ENCODE measurements at regions not wholly inside any gene's neighbourhood (a gene's known extent, or its start where the extent isn't known, plus 50 kb on each side); places are given as distances from the start of the nearest gene placed in this dataset.

GRCh38 chr5:63233911-63234310 is 655.3 kb downstream of the LRRC70 start:
- H3K4me1 ChIP-seq (ENCODE audit: low read length) = peaks cover 3% of the 10 kb centered on the region; the same call in 1 of the 2 replicates
- H3K4me3 ChIP-seq (ENCODE audit: low read length) = no peak overlapping the region
- H3K4me2 ChIP-seq (ENCODE audit: low read depth, low read length) = no peak overlapping the region
- no peaks in the 10 kb centered on the region for H4K20me1 ChIP-seq (ENCODE audit: insufficient read depth, low read length)
- H3K9me3 ChIP-seq (replicated peaks; ENCODE audit: insufficient read depth, low read length) = no peaks in the 10 kb centered on the region
- DNase-seq = no peak
- no peaks in the 10 kb centered on the region for H3K79me2 ChIP-seq (ENCODE audit: low read length)
- no peaks in the 10 kb centered on the region for H3K9me2 ChIP-seq (replicated peaks; ENCODE audit: insufficient read depth, low read length)
- no peaks in the 10 kb centered on the region for H3F3A ChIP-seq (ENCODE audit: insufficient read depth, low read length)
- no peaks in the 10 kb centered on the region for H3K27me3 ChIP-seq (replicated peaks; ENCODE audit: insufficient read depth, low read length)
- H2AFZ ChIP-seq (ENCODE audit: low read length) = no peak overlapping the region
- no peaks in the 10 kb centered on the region for H3K36me3 ChIP-seq (replicated peaks; ENCODE audit: insufficient read depth, low read length)
- H3K9ac ChIP-seq (ENCODE audit: low read length) = no peak overlapping the region
- TF ChIP-seq CTCF (IDR thresholded peaks at IDR 0.05; ENCODE audit: low read length) (no peak), EZH2 (optimal IDR thresholded peaks at IDR 0.05; ENCODE audit: low read depth, low read length) (no peak), EZH2phosphoT487 (IDR thresholded peaks at IDR 0.05; ENCODE audit: low read length) (no peak)
- no peak overlapping the region for H3K27ac ChIP-seq (ENCODE audit: low read length)

- DNase-seq = no peak
- Histone ChIP-seq H3K9ac (ENCODE audit: low read length) (no peak overlapping the region), H3K9me3 (replicated peaks; ENCODE audit: insufficient read depth, low read length) (no peaks in the 10 kb centered on the region), H3K79me2 (ENCODE audit: low read length) (no peaks in the 10 kb centered on the region), H3K9me2 (replicated peaks; ENCODE audit: insufficient read depth, low read length) (no peaks in the 10 kb centered on the region), H3K4me3 (ENCODE audit: low read length) (no peak overlapping the region), H3K4me1 (ENCODE audit: low read length) (no peaks in the 10 kb centered on the region), H3F3A (ENCODE audit: insufficient read depth, low read length) (no peaks in the 10 kb centered on the region), H3K36me3 (replicated peaks; ENCODE audit: insufficient read depth, low read length) (no peaks in the 10 kb centered on the region), H2AFZ (ENCODE audit: low read length) (no peak overlapping the region), H3K4me2 (ENCODE audit: low read depth, low read length) (no peak overlapping the region), H4K20me1 (ENCODE audit: insufficient read depth, low read length) (no peaks in the 10 kb centered on the region), H3K27ac (ENCODE audit: low read length) (no peak overlapping the region), H3K27me3 (replicated peaks; ENCODE audit: insufficient read depth, low read length) (no peaks in the 10 kb centered on the region)
- TF ChIP-seq EZH2phosphoT487 (IDR thresholded peaks at IDR 0.05; ENCODE audit: low read length) = no peak
Observed at GRCh38 chr5:63233361-63233760, 654.7 kb downstream of the LRRC70 start.

- H2AFZ ChIP-seq (ENCODE audit: low read length) = no peak overlapping the region
- DNase-seq = no peak
- no peaks in the 10 kb centered on the region for H3K36me3 ChIP-seq (replicated peaks; ENCODE audit: insufficient read depth, low read length)
- H4K20me1 ChIP-seq (ENCODE audit: insufficient read depth, low read length) = no peaks in the 10 kb centered on the region
- no peaks in the 10 kb centered on the region for H3K27me3 ChIP-seq (replicated peaks; ENCODE audit: insufficient read depth, low read length)
- H3K79me2 ChIP-seq (ENCODE audit: low read length) = no peaks in the 10 kb centered on the region
- H3K27ac ChIP-seq (ENCODE audit: low read length) = no peak overlapping the region
- no peaks in the 10 kb centered on the region for H3K9me2 ChIP-seq (replicated peaks; ENCODE audit: insufficient read depth, low read length)
- no peaks in the 10 kb centered on the region for H3F3A ChIP-seq (ENCODE audit: insufficient read depth, low read length)
- no peaks in the 10 kb centered on the region for H3K9me3 ChIP-seq (replicated peaks; ENCODE audit: insufficient read depth, low read length)
- no peak overlapping the region for H3K4me2 ChIP-seq (ENCODE audit: low read depth, low read length)
- no peaks in the 10 kb centered on the region for H3K4me1 ChIP-seq (ENCODE audit: low read length)
- no peak overlapping the region for H3K4me3 ChIP-seq (ENCODE audit: low read length)
- no peak overlapping the region for H3K9ac ChIP-seq (ENCODE audit: low read length)
- TF ChIP-seq EZH2phosphoT487 (IDR thresholded peaks at IDR 0.05; ENCODE audit: low read length) (no peak), EZH2 (optimal IDR thresholded peaks at IDR 0.05; ENCODE audit: low read depth, low read length) (no peak), CTCF (IDR thresholded peaks at IDR 0.05; ENCODE audit: low read length) (no peak)
Observed at GRCh38 chr5:63230754-63231153, 652.1 kb downstream of the LRRC70 start.

GRCh38 chr5:63228154-63228553 is 649.5 kb downstream of the LRRC70 start:
- Histone ChIP-seq H3K9me2 (replicated peaks; ENCODE audit: insufficient read depth, low read length) (no peaks in the 10 kb centered on the region), H3K36me3 (replicated peaks; ENCODE audit: insufficient read depth, low read length) (no peaks in the 10 kb centered on the region), H3K4me2 (ENCODE audit: low read depth, low read length) (no peak overlapping the region), H3K9ac (ENCODE audit: low read length) (no peak overlapping the region), H3K27ac (ENCODE audit: low read length) (no peak overlapping the region), H3K9me3 (replicated peaks; ENCODE audit: insufficient read depth, low read length) (no peaks in the 10 kb centered on the region), H4K20me1 (ENCODE audit: insufficient read depth, low read length) (no peaks in the 10 kb centered on the region), H3K4me1 (ENCODE audit: low read length) (no peaks in the 10 kb centered on the region), H2AFZ (ENCODE audit: low read length) (no peak overlapping the region), H3F3A (ENCODE audit: insufficient read depth, low read length) (no peaks in the 10 kb centered on the region), H3K79me2 (ENCODE audit: low read length) (no peaks in the 10 kb centered on the region), H3K4me3 (ENCODE audit: low read length) (no peak overlapping the region), H3K27me3 (replicated peaks; ENCODE audit: insufficient read depth, low read length) (no peaks in the 10 kb centered on the region)
- TF ChIP-seq EZH2 (optimal IDR thresholded peaks at IDR 0.05; ENCODE audit: low read depth, low read length) (no peak), EZH2phosphoT487 (IDR thresholded peaks at IDR 0.05; ENCODE audit: low read length) (no peak), CTCF (IDR thresholded peaks at IDR 0.05; ENCODE audit: low read length) (no peak)
- no peak for DNase-seq
